Umbilical cord (tissue), 1 donor: ENCODE measurements at regions not wholly inside any gene's neighbourhood (a gene's known extent, or its start where the extent isn't known, plus 50 kb on each side); places are given as distances from the start of the nearest gene placed in this dataset.
"Not testable (repeated sequence)": the region's sequence is repeated elsewhere in the genome, so short reads cannot be mapped to it uniquely, and the experiment has no call there.

ENCODE experiments used
- DNase-seq: peaks from one replicate; pipeline ENCODE4 v3.0.0-alpha.2; 2015; ENCODE audit warnings: low spot score

- no peak for DNase-seq
Measured at GRCh38 chr16:29311461-29312344, 94.8 kb downstream of the NPIPB11 start.

- no peak for DNase-seq
Measured at GRCh38 chr16:29310852-29311314, 95.6 kb downstream of the NPIPB11 start.

GRCh38 chr16:29310243-29310642, 96.3 kb downstream of the NPIPB11 start:
- not testable (repeated sequence) for DNase-seq

GRCh38 chr16:29309601-29310000, 96.9 kb downstream of the NPIPB11 start:
- not testable (repeated sequence) for DNase-seq

- no peak for DNase-seq
Measured at GRCh38 chr16:29308644-29309546, 97.6 kb downstream of the NPIPB11 start.

GRCh38 chr16:29307598-29308507, 98.7 kb downstream of the NPIPB11 start:
- DNase-seq, result no peak

GRCh38 chr16:29306943-29307597, 99.4 kb downstream of the NPIPB11 start:
- DNase-seq, result peak; percentile 45

- no peak for DNase-seq
Measured at GRCh38 chr16:29306201-29306600, 100.3 kb downstream of the NPIPB11 start.

GRCh38 chr16:29305018-29305417, 101.5 kb downstream of the NPIPB11 start:
- DNase-seq, result not testable (repeated sequence)

GRCh38 chr16:29304251-29304650, 102.3 kb downstream of the NPIPB11 start:
- no peak for DNase-seq

GRCh38 chr16:29303520-29303919, 103.0 kb downstream of the NPIPB11 start:
- DNase-seq, result no peak

- DNase-seq, result no peak
Measured at GRCh38 chr16:29302976-29303375, 103.5 kb downstream of the NPIPB11 start.

- not testable (repeated sequence) for DNase-seq
Measured at GRCh38 chr16:29302433-29302832, 104.1 kb downstream of the NPIPB11 start.

GRCh38 chr16:29301662-29302285, 104.7 kb downstream of the NPIPB11 start:
- not testable (repeated sequence) for DNase-seq

- not testable (repeated sequence) for DNase-seq
Measured at GRCh38 chr16:29300541-29301535, 105.7 kb downstream of the NPIPB11 start.

GRCh38 chr16:29300030-29300491, 106.5 kb downstream of the NPIPB11 start:
- peak; percentile 86 for DNase-seq

GRCh38 chr16:29298997-29299396, 107.5 kb downstream of the NPIPB11 start:
- DNase-seq, result not testable (repeated sequence)

- not testable (repeated sequence) for DNase-seq
Measured at GRCh38 chr16:29298307-29298706, 108.2 kb downstream of the NPIPB11 start.

- DNase-seq, result not testable (repeated sequence)
Measured at GRCh38 chr16:29297809-29298177, 108.7 kb downstream of the NPIPB11 start.
